Stimulated activated effector memory CD8-positive, alpha-beta T cell treated with anti-CD3 and anti-CD28 coated beads, Interleukin-12 subunit alpha, Interleukin-12 subunit beta, amount 100 ng/mL, for 72 hours (primary cell): ENCODE measurements at regions not wholly inside any gene's neighbourhood (a gene's known extent, or its start where the extent isn't known, plus 50 kb on each side); places are given as distances from the start of the nearest gene placed in this dataset.

Source experiments
- ATAC-seq: fragments of 150-1000 bp; cut with Tn5 transposase; 2 replicates; pipeline ENCODE4 v1.10.0; 2021
- DNase-seq, 2 donors: peaks; one replicate each; pipeline ENCODE4 v3.0.0; 2021 to 2022; ENCODE audit warnings: low spot score in 2 of 2
- H3K27ac Mint-ChIP-seq: one replicate; pipeline ENCODE4 v1.8.0; 2022; ENCODE audit warnings: mild to moderate bottlenecking, mixed read lengths
- H3K36me3 Mint-ChIP-seq: one replicate; pipeline ENCODE4 v1.8.0; 2022; ENCODE audit warnings: mild to moderate bottlenecking, mixed read lengths
- H3K4me1 Mint-ChIP-seq: one replicate; pipeline ENCODE4 v1.8.0; 2022; ENCODE audit warnings: mixed read lengths
- H3K4me3 Mint-ChIP-seq: one replicate; pipeline ENCODE4 v1.8.0; 2022; ENCODE audit warnings: mild to moderate bottlenecking, mixed read lengths
- H3K9me3 Mint-ChIP-seq: one replicate; pipeline ENCODE4 v1.8.0; 2022; ENCODE audit warnings: mixed read lengths

- ATAC-seq (no peak), DNase-seq (no peak)
- no peak overlapping the region for H3K4me3 Mint-ChIP-seq
- H3K27ac Mint-ChIP-seq: no peak overlapping the region
- H3K4me1 Mint-ChIP-seq: no peaks in the 10 kb centered on the region
- no peaks in the 10 kb centered on the region for H3K9me3 Mint-ChIP-seq
- no peaks in the 10 kb centered on the region for H3K36me3 Mint-ChIP-seq
Measured at GRCh38 chr12:115740586-115741155, 536.8 kb downstream of the MED13L start.

- no peaks in the 10 kb centered on the region for H3K9me3 Mint-ChIP-seq
- no peak for ATAC-seq
- no peak overlapping the region for H3K27ac Mint-ChIP-seq
- no peaks in the 10 kb centered on the region for H3K36me3 Mint-ChIP-seq
- H3K4me3 Mint-ChIP-seq: no peak overlapping the region
- no peaks in the 10 kb centered on the region for H3K4me1 Mint-ChIP-seq
- no peak for DNase-seq
Measured at GRCh38 chr12:115737895-115738294, 539.6 kb downstream of the MED13L start.

GRCh38 chr12:115736360-115736759, 541.1 kb downstream of the MED13L start:
- DNase-seq (no peak), ATAC-seq (no peak)
- Mint-ChIP-seq H3K4me3 (no peak overlapping the region), H3K27ac (no peak overlapping the region), H3K4me1 (no peaks in the 10 kb centered on the region), H3K36me3 (no peaks in the 10 kb centered on the region), H3K9me3 (no peaks in the 10 kb centered on the region)

DNA sequence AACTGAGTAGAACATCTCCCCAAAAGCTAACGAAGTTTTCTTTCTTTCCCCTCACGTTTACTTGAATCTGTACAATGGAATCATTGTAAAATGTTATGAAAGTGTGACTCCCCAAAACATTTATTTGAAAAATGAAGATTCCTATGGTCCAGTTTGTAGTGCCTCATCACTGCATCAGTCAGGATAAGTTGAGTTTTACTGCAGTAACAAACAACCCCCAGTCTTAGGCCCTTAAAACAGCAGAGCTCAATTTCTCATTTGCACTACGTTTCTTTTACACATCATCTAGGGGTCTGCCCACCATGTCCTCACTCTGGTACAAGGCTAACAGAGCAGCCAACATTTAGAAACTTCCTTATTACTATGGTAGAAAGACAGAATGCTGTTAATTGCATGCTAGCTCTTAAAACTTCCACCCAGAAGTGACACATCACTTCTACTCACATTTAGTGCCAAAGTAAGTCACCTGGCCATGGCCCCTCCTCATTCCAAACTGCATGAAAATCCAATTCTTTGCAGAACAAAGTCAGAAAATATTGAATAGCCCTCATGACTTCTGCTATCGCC, 546.4 kb downstream of the MED13L start:
- Mint-ChIP-seq H3K9me3 (no peaks in the 10 kb centered on the region), H3K4me3 (no peak overlapping the region), H3K4me1 (no peaks in the 10 kb centered on the region), H3K27ac (no peak overlapping the region), H3K36me3 (no peaks in the 10 kb centered on the region)
- DNase-seq (no peak), ATAC-seq (no peak)

DNA sequence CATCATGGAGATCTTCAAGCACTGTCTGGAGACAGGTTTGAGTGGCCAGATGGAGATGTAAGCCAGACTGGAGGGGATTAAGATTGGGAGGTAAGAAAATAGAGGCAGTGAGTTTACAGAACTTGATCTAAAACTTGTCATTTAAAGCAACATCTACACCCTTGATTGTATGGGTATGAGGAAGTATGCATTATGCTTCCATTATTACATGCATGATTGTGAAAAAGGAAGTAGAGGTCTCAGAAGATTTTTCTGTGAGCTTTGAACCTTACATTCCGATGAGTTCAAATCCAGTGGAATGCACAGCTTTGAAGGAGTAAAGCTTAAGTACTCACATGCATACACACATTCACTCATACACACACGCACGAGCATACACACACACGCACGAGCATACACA, 550.8 kb downstream of the MED13L start:
- H3K27ac Mint-ChIP-seq: no peak overlapping the region
- DNase-seq: no peak
- H3K36me3 Mint-ChIP-seq: no peaks in the 10 kb centered on the region
- no peaks in the 10 kb centered on the region for H3K4me1 Mint-ChIP-seq
- ATAC-seq: no peak
- no peak overlapping the region for H3K4me3 Mint-ChIP-seq
- no peaks in the 10 kb centered on the region for H3K9me3 Mint-ChIP-seq

DNA sequence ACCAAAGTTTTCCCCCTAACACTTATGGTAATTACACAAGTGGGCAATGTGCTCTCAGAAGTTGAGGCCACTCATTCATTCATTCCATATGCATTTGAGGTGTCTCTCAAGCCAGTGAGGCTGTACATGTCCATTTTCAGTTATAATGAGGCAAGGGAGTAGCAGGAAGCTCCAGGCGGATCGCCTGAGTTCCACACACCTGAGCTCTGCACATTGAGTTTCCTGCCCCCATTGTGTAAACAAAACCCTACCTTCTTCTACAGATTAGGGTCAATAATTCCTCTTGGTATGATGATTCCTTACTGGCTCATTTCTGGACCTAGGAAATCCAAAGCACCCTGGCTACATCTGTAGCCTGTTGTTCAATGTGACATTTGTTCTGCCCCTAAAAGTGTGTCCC, 555.3 kb downstream of the MED13L start:
- no peak for ATAC-seq
- H3K36me3 Mint-ChIP-seq: no peaks in the 10 kb centered on the region
- H3K9me3 Mint-ChIP-seq: no peaks in the 10 kb centered on the region
- no peak overlapping the region for H3K27ac Mint-ChIP-seq
- no peaks in the 10 kb centered on the region for H3K4me1 Mint-ChIP-seq
- H3K4me3 Mint-ChIP-seq: no peak overlapping the region
- no peak for DNase-seq

DNA sequence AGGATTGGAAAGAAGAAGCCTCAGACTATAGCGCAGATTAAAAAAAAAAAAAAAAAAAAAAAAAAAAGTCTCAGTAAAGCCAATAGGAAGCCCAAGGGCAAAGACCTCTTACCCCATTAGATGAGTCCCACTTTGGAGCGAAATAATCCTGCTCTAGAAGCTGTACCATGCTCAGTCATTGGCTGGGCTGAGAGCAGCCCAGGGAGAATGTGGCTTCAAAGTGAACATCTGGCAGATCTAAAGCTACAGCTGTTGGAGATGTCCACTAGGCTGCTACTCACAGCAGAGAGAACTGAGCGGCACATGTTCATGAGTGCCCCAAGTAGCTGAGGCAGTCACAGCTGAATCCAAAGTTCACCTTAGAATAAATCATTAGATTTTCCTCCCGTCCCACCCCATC, 560.9 kb downstream of the MED13L start:
- Mint-ChIP-seq H3K27ac (no peak overlapping the region), H3K4me1 (no peaks in the 10 kb centered on the region), H3K4me3 (no peak overlapping the region), H3K9me3 (peaks cover 6% of the 10 kb centered on the region), H3K36me3 (no peaks in the 10 kb centered on the region)
- ATAC-seq (no peak), DNase-seq (no peak)

GRCh38 chr12:115712676-115713075, 564.8 kb downstream of the MED13L start:
- Mint-ChIP-seq H3K4me1 (no peaks in the 10 kb centered on the region), H3K27ac (no peak overlapping the region), H3K36me3 (no peaks in the 10 kb centered on the region), H3K4me3 (no peak overlapping the region), H3K9me3 (peaks cover 9% of the 10 kb centered on the region)
- DNase-seq: no peak
- ATAC-seq: no peak

GRCh38 chr12:115710104-115710564, 567.4 kb downstream of the MED13L start:
- no peak for ATAC-seq
- no peaks in the 10 kb centered on the region for H3K4me1 Mint-ChIP-seq
- no peak overlapping the region for H3K27ac Mint-ChIP-seq
- no peak overlapping the region for H3K4me3 Mint-ChIP-seq
- peaks cover 20% of the 10 kb centered on the region for H3K9me3 Mint-ChIP-seq
- no peak for DNase-seq
- H3K36me3 Mint-ChIP-seq: no peaks in the 10 kb centered on the region

GRCh38 chr12:115709540-115710011, 567.9 kb downstream of the MED13L start:
- Mint-ChIP-seq H3K4me3 (no peak overlapping the region), H3K27ac (no peak overlapping the region)

DNA sequence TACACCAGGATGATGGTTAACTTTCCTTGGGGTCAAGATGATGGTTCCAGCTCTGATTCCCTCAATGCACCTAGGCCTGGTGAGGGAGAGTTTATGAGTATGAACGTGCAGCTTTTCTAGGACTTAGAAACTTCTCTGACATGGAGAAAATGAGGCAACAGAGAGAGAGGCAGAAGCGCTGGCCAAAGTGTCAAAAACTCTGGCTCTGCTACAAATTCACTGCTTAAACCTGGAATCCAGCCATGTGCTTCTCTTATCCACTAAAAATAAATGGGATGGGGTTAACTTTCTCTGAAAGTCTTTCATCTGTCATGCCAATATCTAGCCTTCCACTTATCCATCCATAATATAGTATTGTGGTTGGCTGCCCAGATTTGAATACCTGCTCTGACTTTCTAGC, 568.7 kb downstream of the MED13L start:
- Mint-ChIP-seq H3K9me3 (peaks cover 21% of the 10 kb centered on the region), H3K36me3 (no peaks in the 10 kb centered on the region), H3K4me3 (no peak overlapping the region), H3K4me1 (no peaks in the 10 kb centered on the region), H3K27ac (no peak overlapping the region)
- DNase-seq (no peak), ATAC-seq (no peak)

More at GRCh38 chr12:115709540-115710011, 567.9 kb downstream of the MED13L start:
- H3K36me3 Mint-ChIP-seq: no peaks in the 10 kb centered on the region
- no peak for DNase-seq
- no peaks in the 10 kb centered on the region for H3K4me1 Mint-ChIP-seq
- no peak for ATAC-seq
- peaks cover 20% of the 10 kb centered on the region for H3K9me3 Mint-ChIP-seq

GRCh38 chr12:115700896-115701465, 576.5 kb downstream of the MED13L start:
- no peak for DNase-seq

GRCh38 chr12:115700081-115700480, 577.4 kb downstream of the MED13L start:
- Mint-ChIP-seq H3K9me3 (peaks cover 13% of the 10 kb centered on the region), H3K27ac (no peak overlapping the region), H3K4me1 (no peaks in the 10 kb centered on the region), H3K36me3 (no peaks in the 10 kb centered on the region), H3K4me3 (no peak overlapping the region)
- DNase-seq: no peak
- ATAC-seq: peak; percentile 16

More at GRCh38 chr12:115700896-115701465, 576.5 kb downstream of the MED13L start:
- Mint-ChIP-seq H3K4me1 (no peaks in the 10 kb centered on the region), H3K4me3 (no peak overlapping the region), H3K9me3 (peaks cover 17% of the 10 kb centered on the region), H3K27ac (no peak overlapping the region), H3K36me3 (no peaks in the 10 kb centered on the region)
- no peak for ATAC-seq

- no peak for ATAC-seq
- Mint-ChIP-seq H3K4me1 (no peaks in the 10 kb centered on the region), H3K27ac (no peak overlapping the region), H3K9me3 (peaks cover 14% of the 10 kb centered on the region), H3K4me3 (no peak overlapping the region), H3K36me3 (no peaks in the 10 kb centered on the region)
- DNase-seq: no peak
Measured at GRCh38 chr12:115698257-115698656, 579.2 kb downstream of the MED13L start.

GRCh38 chr12:115697340-115697739, 580.2 kb downstream of the MED13L start:
- DNase-seq (no peak), ATAC-seq (no peak)
- H3K4me3 Mint-ChIP-seq: no peak overlapping the region
- no peak overlapping the region for H3K27ac Mint-ChIP-seq
- H3K36me3 Mint-ChIP-seq: no peaks in the 10 kb centered on the region
- H3K4me1 Mint-ChIP-seq: no peaks in the 10 kb centered on the region
- peaks cover 14% of the 10 kb centered on the region for H3K9me3 Mint-ChIP-seq

DNA sequence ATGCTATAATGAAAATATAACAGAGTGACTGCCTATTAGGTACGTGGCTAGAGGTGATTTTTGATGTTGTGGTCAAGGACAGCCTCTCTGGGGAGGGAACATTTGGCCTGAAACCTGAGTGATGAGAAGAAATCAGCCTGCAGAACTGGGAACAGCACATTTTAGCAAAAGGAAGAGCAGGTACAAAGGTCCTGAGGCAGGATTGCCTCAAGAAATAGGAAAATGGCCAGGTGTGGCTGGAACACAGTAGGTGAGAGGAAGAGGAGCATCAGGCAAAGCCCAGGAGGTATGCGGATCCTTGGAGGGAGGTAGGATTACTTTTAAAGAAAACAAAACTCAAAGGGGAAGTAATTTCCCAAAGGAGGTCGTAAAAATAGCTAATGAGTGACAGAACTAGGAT, 582.9 kb downstream of the MED13L start:
- DNase-seq: no peak
- Mint-ChIP-seq H3K9me3 (peaks cover 10% of the 10 kb centered on the region), H3K4me1 (no peaks in the 10 kb centered on the region), H3K4me3 (no peak overlapping the region), H3K27ac (no peak overlapping the region), H3K36me3 (no peaks in the 10 kb centered on the region)
- ATAC-seq: no peak
